A673 (cell line): ENCODE measurements at regions not wholly inside any gene's neighbourhood (a gene's known extent, or its start where the extent isn't known, plus 50 kb on each side); places are given as distances from the start of the nearest gene placed in this dataset.

ENCODE experiments used
- EZH2 ChIP-seq: fragments of 200-600 bp; sonication (generic); IDR thresholded peaks from 2 replicates; pipeline ENCODE4 v1.6.1; 2017; ENCODE audit warnings: borderline replicate concordance, low read depth, mild to moderate bottlenecking, mixed read lengths, antibody characterized with exemption, low read length; ENCODE audit not compliant: poor library complexity, severe bottlenecking
- TF ChIP-seq, protein P1 (sequence below): fragments of 300-800, 200-600 bp; sonication (generic); conservative IDR thresholded peaks from 2 replicates; pipeline ENCODE4 v1.5.1; 2017; ENCODE audit warnings: low read depth, mild to moderate bottlenecking, antibody characterized with exemption, low read length, moderate library complexity, mixed read lengths

- TF ChIP-seq, protein P1, sequence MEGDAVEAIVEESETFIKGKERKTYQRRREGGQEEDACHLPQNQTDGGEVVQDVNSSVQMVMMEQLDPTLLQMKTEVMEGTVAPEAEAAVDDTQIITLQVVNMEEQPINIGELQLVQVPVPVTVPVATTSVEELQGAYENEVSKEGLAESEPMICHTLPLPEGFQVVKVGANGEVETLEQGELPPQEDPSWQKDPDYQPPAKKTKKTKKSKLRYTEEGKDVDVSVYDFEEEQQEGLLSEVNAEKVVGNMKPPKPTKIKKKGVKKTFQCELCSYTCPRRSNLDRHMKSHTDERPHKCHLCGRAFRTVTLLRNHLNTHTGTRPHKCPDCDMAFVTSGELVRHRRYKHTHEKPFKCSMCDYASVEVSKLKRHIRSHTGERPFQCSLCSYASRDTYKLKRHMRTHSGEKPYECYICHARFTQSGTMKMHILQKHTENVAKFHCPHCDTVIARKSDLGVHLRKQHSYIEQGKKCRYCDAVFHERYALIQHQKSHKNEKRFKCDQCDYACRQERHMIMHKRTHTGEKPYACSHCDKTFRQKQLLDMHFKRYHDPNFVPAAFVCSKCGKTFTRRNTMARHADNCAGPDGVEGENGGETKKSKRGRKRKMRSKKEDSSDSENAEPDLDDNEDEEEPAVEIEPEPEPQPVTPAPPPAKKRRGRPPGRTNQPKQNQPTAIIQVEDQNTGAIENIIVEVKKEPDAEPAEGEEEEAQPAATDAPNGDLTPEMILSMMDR = no peak
- TF ChIP-seq EZH2 = no peak
Observed at GRCh38 chr2:215780313-215780712, 233.0 kb downstream of the MREG start.
